Calu3 (cell line): ENCODE measurements at regions not wholly inside any gene's neighbourhood (a gene's known extent, or its start where the extent isn't known, plus 50 kb on each side); places are given as distances from the start of the nearest gene placed in this dataset.

Source experiments
- BruUV-seq: library from RNA; stranded (reverse); fragments of 400-500 nt; replicated peaks from 2 replicates; lab custom pipeline; 2021; lab: Mats Ljungman, UMichigan
- CTCF ChIA-PET: fragments of 300-600 bp; sonication (Branson Sonifier 250); formaldehyde crosslinking; loops from one replicate; lab custom pipeline; 2022; ENCODE audit warnings: antibody characterized with exemption; lab: Charles Lee
- DNase-seq: peaks from one replicate; pipeline ENCODE4 v3.0.0; 2022
- H3K27ac Mint-ChIP-seq: one replicate; pipeline ENCODE4 v1.8.0; 2022; ENCODE audit warnings: mixed read lengths; ENCODE audit not compliant: unreplicated experiment
- H3K27me3 Mint-ChIP-seq: one replicate; pipeline ENCODE4 v1.8.0; 2022; ENCODE audit warnings: mixed read lengths; ENCODE audit not compliant: unreplicated experiment
- H3K36me3 Mint-ChIP-seq: one replicate; pipeline ENCODE4 v1.8.0; 2022; ENCODE audit warnings: mild to moderate bottlenecking, moderate library complexity, mixed read lengths; ENCODE audit not compliant: insufficient read depth, unreplicated experiment
- H3K4me1 Mint-ChIP-seq: one replicate; pipeline ENCODE4 v1.8.0; 2022; ENCODE audit warnings: mild to moderate bottlenecking, low read depth, mixed read lengths; ENCODE audit not compliant: unreplicated experiment
- H3K4me3 Mint-ChIP-seq: one replicate; pipeline ENCODE4 v1.8.0; 2022; ENCODE audit warnings: mild to moderate bottlenecking, low read depth, moderate library complexity, mixed read lengths; ENCODE audit not compliant: unreplicated experiment
- H3K9me3 Mint-ChIP-seq: one replicate; pipeline ENCODE4 v1.8.0; 2022; ENCODE audit warnings: low read depth, mixed read lengths; ENCODE audit not compliant: unreplicated experiment
- intact Hi-C: fragments of 100-400 bp; cut with micrococcal nuclease; formaldehyde crosslinking; loops from one replicate; pipeline ENCODE4 v1.10.0; 2022; ENCODE audit not compliant: unreplicated experiment
- TF ChIP-seq, protein P1 (sequence below): fragments of 200-600 bp; IDR thresholded peaks from one replicate; pipeline ENCODE4 v1.8.0; 2022; ENCODE audit warnings: antibody characterized with exemption; ENCODE audit not compliant: unreplicated experiment

DNA sequence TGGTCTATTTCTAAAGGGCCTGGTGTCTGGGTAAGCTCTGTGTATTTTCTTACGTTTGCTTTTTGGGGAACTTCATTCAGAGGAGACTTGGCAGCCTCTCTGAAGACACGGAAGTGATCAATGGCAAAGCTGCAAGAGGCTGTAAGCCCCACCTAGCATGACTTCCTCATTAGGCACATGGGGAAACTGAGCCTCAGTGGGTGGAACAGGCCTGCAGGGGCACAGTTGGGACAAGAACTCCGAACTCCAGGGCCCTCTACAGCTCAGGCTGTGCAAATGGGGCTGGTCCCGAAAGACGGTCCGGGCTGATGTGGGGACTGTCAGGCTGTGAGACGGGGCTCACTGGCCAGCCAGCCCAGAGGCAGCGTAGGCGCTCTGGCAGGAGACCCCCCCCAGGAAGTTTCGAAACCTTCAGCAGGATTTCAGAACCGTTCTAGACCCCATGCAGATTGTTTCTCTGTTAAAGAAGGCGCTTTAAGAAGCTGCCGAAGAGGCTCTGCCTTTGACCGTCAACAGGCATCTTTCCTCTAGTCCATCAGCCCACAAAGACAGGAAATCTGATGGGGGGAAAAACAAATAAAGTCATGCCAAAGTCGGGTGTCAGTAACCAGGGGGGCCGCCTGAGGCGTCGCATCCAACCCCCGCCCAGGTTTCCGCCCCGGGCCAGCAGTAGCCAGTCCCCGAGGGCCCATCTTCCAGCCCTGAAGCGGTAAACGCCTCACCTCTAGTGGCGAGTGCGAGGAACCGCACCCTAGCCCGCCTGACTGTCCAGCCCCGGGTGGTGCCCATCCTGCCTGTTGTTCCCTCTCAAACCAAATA lies 79.8 kb upstream of the TBC1D3K start:
- CTCF ChIA-PET = no interaction called here
- H3K36me3 Mint-ChIP-seq = no peaks in the 10 kb centered on the region
- intact Hi-C loops = no loop called here
- TF ChIP-seq, protein P1, sequence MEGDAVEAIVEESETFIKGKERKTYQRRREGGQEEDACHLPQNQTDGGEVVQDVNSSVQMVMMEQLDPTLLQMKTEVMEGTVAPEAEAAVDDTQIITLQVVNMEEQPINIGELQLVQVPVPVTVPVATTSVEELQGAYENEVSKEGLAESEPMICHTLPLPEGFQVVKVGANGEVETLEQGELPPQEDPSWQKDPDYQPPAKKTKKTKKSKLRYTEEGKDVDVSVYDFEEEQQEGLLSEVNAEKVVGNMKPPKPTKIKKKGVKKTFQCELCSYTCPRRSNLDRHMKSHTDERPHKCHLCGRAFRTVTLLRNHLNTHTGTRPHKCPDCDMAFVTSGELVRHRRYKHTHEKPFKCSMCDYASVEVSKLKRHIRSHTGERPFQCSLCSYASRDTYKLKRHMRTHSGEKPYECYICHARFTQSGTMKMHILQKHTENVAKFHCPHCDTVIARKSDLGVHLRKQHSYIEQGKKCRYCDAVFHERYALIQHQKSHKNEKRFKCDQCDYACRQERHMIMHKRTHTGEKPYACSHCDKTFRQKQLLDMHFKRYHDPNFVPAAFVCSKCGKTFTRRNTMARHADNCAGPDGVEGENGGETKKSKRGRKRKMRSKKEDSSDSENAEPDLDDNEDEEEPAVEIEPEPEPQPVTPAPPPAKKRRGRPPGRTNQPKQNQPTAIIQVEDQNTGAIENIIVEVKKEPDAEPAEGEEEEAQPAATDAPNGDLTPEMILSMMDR = peak; percentile 100
- no peaks in the 10 kb centered on the region for H3K9me3 Mint-ChIP-seq
- no peak overlapping the region for H3K27ac Mint-ChIP-seq
- peak; percentile 95 for DNase-seq
- H3K4me1 Mint-ChIP-seq = peaks cover 6% of the 10 kb centered on the region
- no TSS peak for BruUV-seq
- no peak overlapping the region for H3K4me3 Mint-ChIP-seq
- H3K27me3 Mint-ChIP-seq = peaks cover 22% of the 10 kb centered on the region

GRCh38 chr17:37842401-37842800 lies 81.8 kb upstream of the TBC1D3K start:
- no peak for DNase-seq
- Mint-ChIP-seq H3K4me3 (no peak overlapping the region), H3K27ac (no peak overlapping the region), H3K36me3 (no peaks in the 10 kb centered on the region), H3K27me3 (peaks cover 41% of the 10 kb centered on the region), H3K4me1 (no peaks in the 10 kb centered on the region), H3K9me3 (no peaks in the 10 kb centered on the region)
- intact Hi-C loops = no loop called here
- TF ChIP-seq, protein P1 = no peak
- BruUV-seq = no TSS peak
- CTCF ChIA-PET = interaction anchor here (0.5 to 1.2 kb wide), 5 partner anchors 24 to 469 kb away, joined by 3 to 4 read pairs (median 3); no protein-coding TSS in a partner anchor

DNA sequence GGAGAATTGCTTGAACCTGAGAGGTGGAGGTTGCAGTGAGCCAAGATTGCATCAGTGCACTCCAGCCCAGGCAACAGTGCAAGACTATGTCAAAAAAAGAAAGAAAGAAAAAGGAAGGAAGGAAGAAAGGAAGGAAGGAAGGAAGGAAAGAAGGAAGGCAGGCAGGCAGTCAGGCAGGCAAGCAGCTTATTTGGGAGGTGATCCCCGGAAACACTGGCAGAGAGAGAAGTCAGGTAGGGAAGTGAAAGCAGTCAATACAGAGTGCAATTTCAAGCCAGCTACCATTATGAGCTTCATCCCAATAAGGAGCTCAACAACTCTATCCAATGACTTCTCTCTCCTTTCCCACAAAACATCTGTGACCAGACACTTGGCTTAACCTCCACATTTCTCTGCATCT lies 83.0 kb upstream of the TBC1D3K start:
- no peaks in the 10 kb centered on the region for H3K36me3 Mint-ChIP-seq
- no peaks in the 10 kb centered on the region for H3K4me1 Mint-ChIP-seq
- peaks cover 53% of the 10 kb centered on the region for H3K27me3 Mint-ChIP-seq
- TF ChIP-seq, protein P1 = no peak
- BruUV-seq = no TSS peak
- CTCF ChIA-PET = interaction anchor here (0.6 to 1.1 kb wide), 5 partner anchors 23 to 1287 kb away, joined by 3 to 4 read pairs (median 3); no protein-coding TSS in a partner anchor
- no peak overlapping the region for H3K4me3 Mint-ChIP-seq
- H3K9me3 Mint-ChIP-seq = no peaks in the 10 kb centered on the region
- no peak for DNase-seq
- intact Hi-C loops = no loop called here
- H3K27ac Mint-ChIP-seq = no peak overlapping the region

DNA sequence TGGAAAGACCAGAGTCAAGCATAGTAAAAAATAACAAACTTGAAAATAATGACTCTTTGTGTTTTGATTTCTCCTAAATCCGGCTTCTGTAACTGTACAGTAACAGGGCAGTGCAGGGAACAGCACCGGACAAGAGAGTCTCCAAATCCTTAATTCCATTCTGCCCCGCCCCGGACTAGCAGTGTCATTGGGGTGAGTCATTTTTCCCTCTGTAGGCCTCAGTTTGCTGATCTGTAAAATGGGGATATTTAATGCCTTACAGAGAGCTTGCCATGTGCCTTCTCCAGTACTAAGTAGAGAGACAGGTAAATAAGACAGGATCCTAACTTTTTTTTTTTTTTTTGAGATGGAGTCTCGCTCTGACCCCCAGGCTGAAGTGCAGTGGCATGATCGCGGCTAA lies 83.6 kb upstream of the TBC1D3K start:
- BruUV-seq = no TSS peak
- H3K4me1 Mint-ChIP-seq = no peaks in the 10 kb centered on the region
- H3K9me3 Mint-ChIP-seq = no peaks in the 10 kb centered on the region
- H3K36me3 Mint-ChIP-seq = no peaks in the 10 kb centered on the region
- no peak overlapping the region for H3K27ac Mint-ChIP-seq
- TF ChIP-seq, protein P1 = no peak
- CTCF ChIA-PET = interaction anchor here (0.8 kb wide), 1 partner anchor 24 kb away, joined by 3 read pairs; no protein-coding TSS in a partner anchor
- no peak for DNase-seq
- H3K27me3 Mint-ChIP-seq = peaks cover 60% of the 10 kb centered on the region
- intact Hi-C loops = no loop called here
- no peak overlapping the region for H3K4me3 Mint-ChIP-seq
